Duodenal mucosa (tissue), 2 donors: ENCODE measurements at regions not wholly inside any gene's neighbourhood (a gene's known extent, or its start where the extent isn't known, plus 50 kb on each side); places are given as distances from the start of the nearest gene placed in this dataset.
"Not testable (repeated sequence)": the region's sequence is repeated elsewhere in the genome, so short reads cannot be mapped to it uniquely, and the experiment has no call there.

Experiments used
- H3K27ac ChIP-seq: one replicate; pipeline ENCODE4 v1.7.0; 2013; ENCODE audit warnings: low read depth, low read length
- H3K27me3 ChIP-seq, 2 donors: one replicate each; pipeline ENCODE4 v1.7.0; 2013; ENCODE audit warnings: low read length in 2 of 2, control low read depth in 1 of 2; ENCODE audit not compliant: insufficient read depth in 2 of 2, control insufficient read depth in 1 of 2
- H3K36me3 ChIP-seq, 2 donors: one replicate each; pipeline ENCODE4 v1.7.0; 2013; ENCODE audit warnings: low read length in 2 of 2, control low read depth in 1 of 2; ENCODE audit not compliant: insufficient read depth in 2 of 2, control insufficient read depth in 1 of 2
- H3K4me1 ChIP-seq, 2 donors: one replicate each; pipeline ENCODE4 v1.7.0; 2013; ENCODE audit warnings: low read length in 2 of 2, control low read depth in 1 of 2; ENCODE audit not compliant: insufficient read depth in 2 of 2, control insufficient read depth in 1 of 2
- H3K4me3 ChIP-seq, 2 donors: one replicate each; pipeline ENCODE4 v1.7.0; 2013; ENCODE audit warnings: low read length in 2 of 2, low read depth in 1 of 2
- H3K9ac ChIP-seq, 2 donors: one replicate each; pipeline ENCODE4 v1.7.0; 2013; ENCODE audit warnings: low read length in 2 of 2, low read depth in 1 of 2
- H3K9me3 ChIP-seq, 2 donors: one replicate each; pipeline ENCODE4 v1.7.0; 2013; ENCODE audit warnings: low read length in 2 of 2, control low read depth in 1 of 2; ENCODE audit not compliant: control insufficient read depth in 1 of 2

GRCh38 chrY:19465809-19466208 is 278.7 kb downstream of the KDM5D start:
- Histone ChIP-seq H3K27me3 (no peaks in the 10 kb centered on the region), H3K4me3 (no peak overlapping the region), H3K4me1 (no peaks in the 10 kb centered on the region), H3K36me3 (no peaks in the 10 kb centered on the region), H3K27ac (no peak overlapping the region), H3K9me3 (no peaks in the 10 kb centered on the region), H3K9ac (no peak overlapping the region)

- no peaks in the 10 kb centered on the region for H3K4me1 ChIP-seq
- H3K27ac ChIP-seq = no peak overlapping the region
- H3K9me3 ChIP-seq = no peaks in the 10 kb centered on the region
- H3K9ac ChIP-seq = no peak overlapping the region
- H3K4me3 ChIP-seq = no peak overlapping the region
- H3K36me3 ChIP-seq = no peaks in the 10 kb centered on the region
- no peaks in the 10 kb centered on the region for H3K27me3 ChIP-seq
These were observed 287.6 kb downstream of the KDM5D start for GRCh38 chrY:19456855-19457448.

GRCh38 chrY:19433059-19433458 is 311.5 kb downstream of the KDM5D start:
- Histone ChIP-seq H3K27ac (no peak overlapping the region), H3K9ac (no peak overlapping the region), H3K4me1 (no peaks in the 10 kb centered on the region), H3K4me3 (no peak overlapping the region), H3K36me3 (no peaks in the 10 kb centered on the region), H3K27me3 (no peaks in the 10 kb centered on the region), H3K9me3 (no peaks in the 10 kb centered on the region)

- no peaks in the 10 kb centered on the region for H3K9me3 ChIP-seq
- H3K4me1 ChIP-seq = no peaks in the 10 kb centered on the region
- H3K4me3 ChIP-seq = no peak overlapping the region
- H3K27me3 ChIP-seq = no peaks in the 10 kb centered on the region
- H3K27ac ChIP-seq = no peak overlapping the region
- H3K36me3 ChIP-seq = no peaks in the 10 kb centered on the region
- H3K9ac ChIP-seq = no peak overlapping the region
These were observed 316.6 kb downstream of the KDM5D start for GRCh38 chrY:19427736-19428518.

GRCh38 chrY:19427191-19427590 is 317.3 kb downstream of the KDM5D start:
- H3K4me1 ChIP-seq, H3K27me3 ChIP-seq, H3K36me3 ChIP-seq, H3K27ac ChIP-seq, H3K4me3 ChIP-seq, H3K9me3 ChIP-seq, H3K9ac ChIP-seq: not testable (repeated sequence)

- no peaks in the 10 kb centered on the region for H3K27me3 ChIP-seq
- no peak overlapping the region for H3K4me3 ChIP-seq
- no peak overlapping the region for H3K9ac ChIP-seq
- no peaks in the 10 kb centered on the region for H3K4me1 ChIP-seq
- H3K36me3 ChIP-seq = no peaks in the 10 kb centered on the region
- H3K27ac ChIP-seq = no peak overlapping the region
- no peaks in the 10 kb centered on the region for H3K9me3 ChIP-seq
These were observed 333.4 kb downstream of the KDM5D start for GRCh38 chrY:19410980-19411766.

GRCh38 chrY:19406246-19406645 is 338.3 kb downstream of the KDM5D start:
- Histone ChIP-seq H3K27ac (no peak overlapping the region), H3K36me3 (no peaks in the 10 kb centered on the region), H3K27me3 (no peaks in the 10 kb centered on the region), H3K9me3 (no peaks in the 10 kb centered on the region), H3K4me3 (no peak overlapping the region), H3K9ac (no peak overlapping the region), H3K4me1 (no peaks in the 10 kb centered on the region)

GRCh38 chrY:19405598-19405997 is 338.9 kb downstream of the KDM5D start:
- Histone ChIP-seq H3K4me1 (no peaks in the 10 kb centered on the region), H3K9ac (no peak overlapping the region), H3K27me3 (no peaks in the 10 kb centered on the region), H3K27ac (no peak overlapping the region), H3K36me3 (no peaks in the 10 kb centered on the region), H3K4me3 (no peak overlapping the region), H3K9me3 (no peaks in the 10 kb centered on the region)

GRCh38 chrY:19392876-19393275 is 351.6 kb downstream of the KDM5D start:
- no peaks in the 10 kb centered on the region for H3K9me3 ChIP-seq
- no peak overlapping the region for H3K4me3 ChIP-seq
- H3K4me1 ChIP-seq = no peaks in the 10 kb centered on the region
- H3K27me3 ChIP-seq = no peaks in the 10 kb centered on the region
- H3K27ac ChIP-seq = no peak overlapping the region
- no peaks in the 10 kb centered on the region for H3K36me3 ChIP-seq
- H3K9ac ChIP-seq = no peak overlapping the region

- Histone ChIP-seq H3K4me3 (no peak overlapping the region), H3K9me3 (no peaks in the 10 kb centered on the region), H3K27me3 (no peaks in the 10 kb centered on the region), H3K4me1 (no peaks in the 10 kb centered on the region), H3K36me3 (no peaks in the 10 kb centered on the region), H3K27ac (no peak overlapping the region), H3K9ac (no peak overlapping the region)
These were observed 352.6 kb downstream of the KDM5D start for GRCh38 chrY:19391922-19392321.
